ENCODE measurements at regions not wholly inside any gene's neighbourhood (a gene's known extent, or its start where the extent isn't known, plus 50 kb on each side); places are given as distances from the start of the nearest gene placed in this dataset.

DNA sequence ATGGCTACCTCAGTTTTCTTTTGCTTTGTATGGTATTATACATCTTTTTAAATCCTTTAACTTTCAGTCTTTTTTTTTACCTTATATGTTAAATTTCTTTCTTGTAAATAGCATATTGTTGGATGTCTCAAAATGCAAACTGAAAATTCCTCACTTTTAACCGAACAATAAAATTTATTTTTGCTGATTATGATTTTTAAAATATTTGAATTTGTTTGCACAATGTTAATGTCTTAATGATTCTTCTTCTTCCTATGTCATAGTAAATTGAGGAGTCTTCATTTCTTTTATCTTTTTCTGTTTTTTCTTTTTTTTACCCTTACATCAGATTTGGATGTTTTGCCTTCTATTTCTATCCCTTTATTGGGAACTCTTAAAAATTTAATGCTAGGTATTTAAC, 574.2 kb upstream of the CDH4 start:
- no peak overlapping the region for H3K4me3 ChIP-seq (ENCODE audit: control insufficient read depth, low read depth, low read length)
- no peak for DNase-seq (ENCODE audit: low read depth)
- TF ChIP-seq, protein P1, sequence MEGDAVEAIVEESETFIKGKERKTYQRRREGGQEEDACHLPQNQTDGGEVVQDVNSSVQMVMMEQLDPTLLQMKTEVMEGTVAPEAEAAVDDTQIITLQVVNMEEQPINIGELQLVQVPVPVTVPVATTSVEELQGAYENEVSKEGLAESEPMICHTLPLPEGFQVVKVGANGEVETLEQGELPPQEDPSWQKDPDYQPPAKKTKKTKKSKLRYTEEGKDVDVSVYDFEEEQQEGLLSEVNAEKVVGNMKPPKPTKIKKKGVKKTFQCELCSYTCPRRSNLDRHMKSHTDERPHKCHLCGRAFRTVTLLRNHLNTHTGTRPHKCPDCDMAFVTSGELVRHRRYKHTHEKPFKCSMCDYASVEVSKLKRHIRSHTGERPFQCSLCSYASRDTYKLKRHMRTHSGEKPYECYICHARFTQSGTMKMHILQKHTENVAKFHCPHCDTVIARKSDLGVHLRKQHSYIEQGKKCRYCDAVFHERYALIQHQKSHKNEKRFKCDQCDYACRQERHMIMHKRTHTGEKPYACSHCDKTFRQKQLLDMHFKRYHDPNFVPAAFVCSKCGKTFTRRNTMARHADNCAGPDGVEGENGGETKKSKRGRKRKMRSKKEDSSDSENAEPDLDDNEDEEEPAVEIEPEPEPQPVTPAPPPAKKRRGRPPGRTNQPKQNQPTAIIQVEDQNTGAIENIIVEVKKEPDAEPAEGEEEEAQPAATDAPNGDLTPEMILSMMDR (IDR thresholded peaks at IDR 0.05; ENCODE audit: control insufficient read depth, insufficient read depth, low read depth, low read length, missing control alignments): no peak

DNA sequence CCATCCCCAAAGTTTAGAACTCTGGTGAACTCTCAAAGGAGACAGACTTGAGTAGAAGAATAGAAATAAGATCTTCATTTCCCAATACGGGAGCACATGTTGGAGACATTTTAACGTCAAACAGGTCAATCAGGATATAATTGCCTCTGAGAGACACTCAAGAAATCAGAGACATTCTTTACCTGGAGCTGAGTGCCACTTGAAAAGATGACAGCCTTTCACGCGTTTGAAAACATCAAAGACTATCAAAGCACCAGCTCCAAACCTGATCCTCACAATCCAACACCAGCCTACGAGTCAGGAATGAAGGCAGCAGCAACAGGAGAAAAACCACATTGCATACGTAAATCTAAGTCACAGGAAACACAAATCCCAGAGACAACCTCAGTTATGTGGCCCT, 571.5 kb upstream of the CDH4 start:
- H3K4me3 ChIP-seq (ENCODE audit: control insufficient read depth, low read depth, low read length): no peak overlapping the region
- no peak for DNase-seq (ENCODE audit: low read depth)
- TF ChIP-seq, protein P1 (IDR thresholded peaks at IDR 0.05; ENCODE audit: control insufficient read depth, insufficient read depth, low read depth, low read length, missing control alignments): no peak

DNA sequence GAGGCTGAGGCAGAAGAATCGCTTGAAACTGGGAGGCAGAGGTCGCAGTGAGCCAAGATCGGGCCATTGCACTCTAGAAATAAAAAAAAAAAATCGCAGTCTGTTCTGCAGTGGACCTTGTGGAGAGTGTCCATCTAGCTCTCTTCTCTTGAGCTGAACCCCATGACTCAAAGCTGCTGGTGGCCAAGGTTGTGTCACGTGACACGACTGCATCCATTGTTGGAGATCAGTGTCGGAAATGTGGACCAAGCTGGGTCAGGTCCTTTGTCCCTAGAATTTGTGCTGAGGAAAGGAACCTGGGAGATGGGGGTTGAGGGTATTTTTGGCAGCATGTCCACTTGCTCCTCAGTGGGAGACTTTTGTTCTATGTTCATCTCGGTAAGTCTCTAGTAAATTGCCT, 564.8 kb upstream of the CDH4 start:
- no peak overlapping the region for H3K4me3 ChIP-seq (ENCODE audit: control insufficient read depth, low read depth, low read length)
- TF ChIP-seq, protein P1 (IDR thresholded peaks at IDR 0.05; ENCODE audit: control insufficient read depth, insufficient read depth, low read depth, low read length, missing control alignments): no peak
- DNase-seq (ENCODE audit: low read depth): no peak

DNA sequence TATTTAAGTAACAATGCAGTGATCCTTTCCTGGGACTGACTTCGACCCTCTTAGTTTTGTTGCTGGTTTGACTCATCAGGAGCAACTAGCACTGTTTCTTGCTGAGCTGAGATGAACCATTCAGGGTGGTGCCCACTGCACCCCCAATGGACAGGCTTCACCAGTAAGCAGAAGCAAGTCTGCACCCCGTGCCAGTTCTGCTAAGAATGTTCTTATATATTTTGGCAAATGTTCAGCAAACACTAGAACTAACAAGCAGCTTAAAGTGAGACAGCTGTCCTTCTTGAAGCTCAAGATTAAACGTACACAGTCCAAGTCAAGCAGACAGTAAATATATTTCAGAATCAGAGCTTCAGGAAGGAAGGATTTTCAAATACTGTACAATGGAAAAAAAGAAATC, 561.3 kb upstream of the CDH4 start:
- no peak for DNase-seq (ENCODE audit: low read depth)
- TF ChIP-seq, protein P1 (IDR thresholded peaks at IDR 0.05; ENCODE audit: control insufficient read depth, insufficient read depth, low read depth, low read length, missing control alignments): no peak
- H3K4me3 ChIP-seq (ENCODE audit: control insufficient read depth, low read depth, low read length): no peak overlapping the region

DNA sequence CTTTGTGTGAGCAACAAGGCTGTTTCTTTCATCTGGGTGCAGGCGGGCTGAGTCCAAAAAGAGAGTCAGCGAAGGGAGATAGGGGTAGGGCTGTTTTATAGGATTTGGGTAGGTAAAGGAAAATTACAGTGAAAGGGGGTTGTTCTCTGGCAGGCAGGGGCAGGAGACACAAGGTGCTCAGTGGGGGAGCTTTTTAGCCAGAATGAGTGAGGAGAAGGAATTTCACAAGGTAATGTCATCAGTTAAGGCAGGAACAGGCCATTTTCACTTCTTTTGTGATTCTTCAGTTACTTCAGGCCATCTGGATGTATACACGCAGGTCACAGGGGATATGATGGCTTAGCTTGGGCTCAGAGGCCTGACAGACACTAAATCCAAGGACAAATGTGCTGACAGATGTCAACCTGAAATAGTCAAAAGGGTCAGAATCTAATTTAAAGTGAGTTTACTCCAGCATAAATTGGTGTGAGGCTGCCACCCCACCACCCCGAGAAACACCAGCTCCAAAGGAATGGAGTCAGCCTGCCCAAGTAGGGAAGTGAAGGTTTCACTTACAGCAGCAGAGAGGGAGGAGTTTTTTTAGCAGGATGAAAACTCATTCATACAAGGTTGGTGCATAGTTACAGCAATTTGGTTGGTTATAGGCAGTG, 560.0 kb upstream of the CDH4 start:
- no peak overlapping the region for H3K4me3 ChIP-seq (ENCODE audit: control insufficient read depth, low read depth, low read length)
- no peak for DNase-seq (ENCODE audit: low read depth)
- TF ChIP-seq, protein P1 (IDR thresholded peaks at IDR 0.05; ENCODE audit: control insufficient read depth, insufficient read depth, low read depth, low read length, missing control alignments): no peak

DNA sequence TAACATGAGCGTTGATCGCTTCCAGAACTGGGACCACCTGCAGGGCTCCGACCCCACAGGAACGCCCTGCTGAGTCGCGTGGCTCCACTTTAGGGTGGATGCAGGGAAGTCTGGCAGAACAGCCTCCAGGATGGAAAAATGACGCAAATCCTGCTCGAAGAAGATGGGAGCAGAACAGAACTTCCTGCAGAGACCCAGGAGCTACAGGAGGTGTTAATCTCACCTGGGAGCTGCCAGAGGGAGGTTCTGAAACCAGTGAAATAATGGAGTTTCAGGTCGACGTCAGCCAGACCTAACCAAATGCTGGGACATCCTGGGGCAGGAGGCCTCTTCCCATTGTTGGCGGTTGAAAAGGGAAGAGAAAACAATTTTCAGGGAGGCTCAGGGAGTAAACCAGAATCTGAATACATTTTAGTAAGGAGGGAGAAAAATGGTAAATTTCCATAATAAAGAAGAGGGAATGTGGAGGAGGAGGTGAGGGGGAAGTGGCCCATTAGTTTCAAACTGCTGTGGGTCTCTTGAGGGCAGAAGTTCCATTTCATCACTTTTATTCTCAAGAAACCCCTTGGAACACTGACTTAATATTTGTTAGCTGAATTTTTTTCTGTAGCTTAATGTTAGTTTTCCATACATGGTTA, 558.4 kb upstream of the CDH4 start:
- H3K4me3 ChIP-seq (ENCODE audit: control insufficient read depth, low read depth, low read length): no peak overlapping the region
- DNase-seq (ENCODE audit: low read depth): no peak
- TF ChIP-seq, protein P1 (IDR thresholded peaks at IDR 0.05; ENCODE audit: control insufficient read depth, insufficient read depth, low read depth, low read length, missing control alignments): no peak
